HEK293T (cell line): ENCODE measurements at regions not wholly inside any gene's neighbourhood (a gene's known extent, or its start where the extent isn't known, plus 50 kb on each side); places are given as distances from the start of the nearest gene placed in this dataset.

Source experiments
- ARNT ChIP-seq: fragments of 450-650 bp; IDR thresholded peaks from 2 replicates; pipeline ENCODE4 v1.6.1; 2017; ENCODE audit warnings: mild to moderate bottlenecking
- BHLHE40 ChIP-seq: fragments of 450-650 bp; IDR thresholded peaks from 2 replicates; pipeline ENCODE4 v1.6.1; 2016; ENCODE audit warnings: mild to moderate bottlenecking, moderate library complexity, borderline replicate concordance
- ELF4 ChIP-seq: fragments of 450-650 bp; IDR thresholded peaks from 2 replicates; pipeline ENCODE4 v1.6.1; 2017; ENCODE audit warnings: antibody characterized with exemption
- FOXK2 ChIP-seq: fragments of 450-650 bp; IDR thresholded peaks from 2 replicates; pipeline ENCODE4 v1.6.1; 2016; ENCODE audit warnings: mild to moderate bottlenecking
- FOXM1 ChIP-seq: fragments of 450-650 bp; IDR thresholded peaks from 2 replicates; pipeline ENCODE4 v1.6.1; 2017; ENCODE audit warnings: mild to moderate bottlenecking, borderline replicate concordance
- L3MBTL2 ChIP-seq: fragments of 450-650 bp; conservative IDR thresholded peaks from 2 replicates; pipeline ENCODE4 v1.6.1; 2016; ENCODE audit warnings: mild to moderate bottlenecking
- LEF1 ChIP-seq: fragments of 450-650 bp; IDR thresholded peaks from 2 replicates; pipeline ENCODE4 v1.6.1; 2017; ENCODE audit warnings: mild to moderate bottlenecking, borderline replicate concordance
- SP1 ChIP-seq: fragments of 450-650 bp; IDR thresholded peaks from 2 replicates; pipeline ENCODE4 v1.6.1; 2017
- TF ChIP-seq, protein P1 (sequence below): fragments of 450-650 bp; IDR thresholded peaks from 2 replicates; pipeline ENCODE4 v1.6.1; 2016

DNA sequence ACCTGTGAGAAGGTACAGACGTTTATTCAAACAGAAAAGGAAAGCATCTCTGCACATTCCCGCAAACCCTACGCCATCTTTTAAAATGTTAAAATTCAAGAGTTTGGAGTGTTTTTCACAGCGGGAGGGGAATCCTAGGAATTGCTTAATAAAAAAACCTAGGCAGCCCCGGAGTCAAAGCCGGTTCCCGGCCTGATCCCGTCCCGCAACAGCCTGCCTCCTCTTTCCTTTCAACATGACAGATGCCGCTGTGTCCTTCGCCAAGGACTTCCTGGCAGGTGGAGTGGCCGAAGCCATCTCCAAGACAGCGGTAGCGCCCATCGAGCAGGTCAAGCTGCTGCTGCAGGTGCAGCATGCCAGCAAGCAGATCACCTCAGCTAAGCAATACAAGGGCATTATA lies 123.0 kb upstream of the VSTM2A start:
- no peak for TF ChIP-seq ARNT
- no peak for TF ChIP-seq FOXM1
- TF ChIP-seq, protein P1, sequence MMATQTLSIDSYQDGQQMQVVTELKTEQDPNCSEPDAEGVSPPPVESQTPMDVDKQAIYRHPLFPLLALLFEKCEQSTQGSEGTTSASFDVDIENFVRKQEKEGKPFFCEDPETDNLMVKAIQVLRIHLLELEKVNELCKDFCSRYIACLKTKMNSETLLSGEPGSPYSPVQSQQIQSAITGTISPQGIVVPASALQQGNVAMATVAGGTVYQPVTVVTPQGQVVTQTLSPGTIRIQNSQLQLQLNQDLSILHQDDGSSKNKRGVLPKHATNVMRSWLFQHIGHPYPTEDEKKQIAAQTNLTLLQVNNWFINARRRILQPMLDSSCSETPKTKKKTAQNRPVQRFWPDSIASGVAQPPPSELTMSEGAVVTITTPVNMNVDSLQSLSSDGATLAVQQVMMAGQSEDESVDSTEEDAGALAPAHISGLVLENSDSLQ: no peak
- no peak for TF ChIP-seq L3MBTL2
- TF ChIP-seq BHLHE40: no peak
- no peak for TF ChIP-seq ELF4
- no peak for TF ChIP-seq FOXK2
- no peak for TF ChIP-seq SP1
- TF ChIP-seq LEF1: no peak
